ENCODE measurements at regions not wholly inside any gene's neighbourhood (a gene's known extent, or its start where the extent isn't known, plus 50 kb on each side); places are given as distances from the start of the nearest gene placed in this dataset.

DNA sequence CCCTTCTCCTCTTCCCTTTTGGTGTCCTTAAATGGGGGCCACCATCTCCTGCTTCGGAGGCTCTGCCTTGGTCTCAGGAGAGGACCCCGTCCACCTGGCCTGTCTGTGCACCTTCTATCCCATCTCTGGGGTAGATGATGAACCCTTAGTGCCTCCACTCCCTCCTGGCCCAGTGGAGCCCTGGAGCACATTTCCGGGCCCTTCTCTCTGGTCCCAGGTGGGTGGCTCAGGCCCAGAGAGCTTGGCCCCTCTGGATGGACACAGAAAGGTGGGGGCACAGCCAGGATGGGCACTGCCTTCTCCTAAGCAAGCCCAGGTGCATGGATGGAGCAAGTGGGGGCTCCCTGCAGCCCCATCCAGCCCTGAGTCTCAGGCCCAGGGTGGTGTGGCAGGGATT lies 121.4 kb upstream of the RET start:
- POLR2A ChIA-PET = no interaction called here
- CTCF ChIA-PET = no interaction called here
- DNase-seq (ENCODE audit: extremely low spot score) = no peak
- no peak for TF ChIP-seq SUZ12 (IDR thresholded peaks at IDR 0.05)
- no peak for TF ChIP-seq FOXK2 (IDR thresholded peaks at IDR 0.05)
- TF ChIP-seq ARNT (IDR thresholded peaks at IDR 0.05) = no peak
- no peak for TF ChIP-seq ELF4 (IDR thresholded peaks at IDR 0.05)
- TF ChIP-seq L3MBTL2 (conservative IDR thresholded peaks at IDR 0.05) = no peak
- no peak for TF ChIP-seq FOXA1 (IDR thresholded peaks at IDR 0.05)
- TF ChIP-seq CTBP1 (IDR thresholded peaks at IDR 0.05; ENCODE audit: borderline replicate concordance) = no peak

- CTCF ChIA-PET = no interaction called here
- TF ChIP-seq SP1 (IDR thresholded peaks at IDR 0.05) = no peak
- TF ChIP-seq NFRKB (IDR thresholded peaks at IDR 0.05) = no peak
- TF ChIP-seq ELF4 (IDR thresholded peaks at IDR 0.05) = no peak
- TF ChIP-seq FOXK2 (IDR thresholded peaks at IDR 0.05) = no peak
- no peak for TF ChIP-seq ARNT (IDR thresholded peaks at IDR 0.05)
- no peak for TF ChIP-seq CTBP1 (IDR thresholded peaks at IDR 0.05; ENCODE audit: borderline replicate concordance)
- no peak for TF ChIP-seq L3MBTL2 (conservative IDR thresholded peaks at IDR 0.05)
- no peak for TF ChIP-seq FOXM1 (IDR thresholded peaks at IDR 0.05; ENCODE audit: borderline replicate concordance)
- TF ChIP-seq LEF1 (IDR thresholded peaks at IDR 0.05; ENCODE audit: borderline replicate concordance) = no peak
- no peak for TF ChIP-seq HDGF (IDR thresholded peaks at IDR 0.05; ENCODE audit: borderline replicate concordance)
- TF ChIP-seq FOXA1 (IDR thresholded peaks at IDR 0.05) = no peak
- no peak for TF ChIP-seq SUZ12 (IDR thresholded peaks at IDR 0.05)
- TF ChIP-seq BHLHE40 (IDR thresholded peaks at IDR 0.05; ENCODE audit: borderline replicate concordance) = no peak
- TF ChIP-seq, protein P1, sequence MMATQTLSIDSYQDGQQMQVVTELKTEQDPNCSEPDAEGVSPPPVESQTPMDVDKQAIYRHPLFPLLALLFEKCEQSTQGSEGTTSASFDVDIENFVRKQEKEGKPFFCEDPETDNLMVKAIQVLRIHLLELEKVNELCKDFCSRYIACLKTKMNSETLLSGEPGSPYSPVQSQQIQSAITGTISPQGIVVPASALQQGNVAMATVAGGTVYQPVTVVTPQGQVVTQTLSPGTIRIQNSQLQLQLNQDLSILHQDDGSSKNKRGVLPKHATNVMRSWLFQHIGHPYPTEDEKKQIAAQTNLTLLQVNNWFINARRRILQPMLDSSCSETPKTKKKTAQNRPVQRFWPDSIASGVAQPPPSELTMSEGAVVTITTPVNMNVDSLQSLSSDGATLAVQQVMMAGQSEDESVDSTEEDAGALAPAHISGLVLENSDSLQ (IDR thresholded peaks at IDR 0.05) = no peak
- TF ChIP-seq TARDBP (IDR thresholded peaks at IDR 0.05) = no peak
- no peak for TF ChIP-seq ZNF384 (IDR thresholded peaks at IDR 0.05)
- POLR2A ChIA-PET = no interaction called here
- no peak for DNase-seq (ENCODE audit: extremely low spot score)
These were observed 120.8 kb upstream of the RET start for GRCh38 chr10:42956045-42956444.

DNA sequence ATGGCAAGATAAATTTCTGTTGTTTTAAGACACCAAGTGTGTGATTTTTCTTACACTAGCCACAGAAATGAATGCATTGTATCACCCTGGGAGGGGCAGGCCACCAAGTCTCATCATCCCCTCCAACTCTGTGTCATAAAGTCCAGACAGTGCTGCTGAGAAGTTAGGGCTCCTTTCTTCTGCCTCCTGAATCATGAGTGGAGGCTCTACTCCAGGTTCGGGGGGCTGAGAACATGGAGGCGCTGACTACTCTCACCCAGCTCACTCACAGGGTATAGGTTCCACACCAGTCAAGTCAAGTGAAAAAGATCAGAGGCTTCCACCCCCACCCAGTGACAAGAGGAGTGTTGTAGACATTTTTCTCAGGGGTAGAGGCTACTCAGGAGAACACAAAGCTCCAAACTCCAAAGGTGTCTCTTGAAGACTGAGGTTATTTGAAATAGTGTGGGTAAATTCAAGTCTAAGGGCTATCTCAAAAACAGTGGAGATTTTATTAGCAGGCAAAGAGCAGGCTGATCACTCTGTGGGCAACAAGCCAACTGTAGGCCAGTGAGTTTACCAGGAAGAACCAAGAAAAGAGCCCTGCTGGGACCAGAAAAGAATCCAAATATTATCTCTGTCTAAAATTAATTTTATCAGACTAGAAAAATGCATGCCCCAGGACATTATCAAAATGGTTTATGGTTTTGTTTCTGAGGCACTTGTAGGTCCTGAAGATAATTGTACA lies 118.6 kb upstream of the RET start:
- no peak for DNase-seq (ENCODE audit: extremely low spot score)
- TF ChIP-seq ARNT (IDR thresholded peaks at IDR 0.05) (no peak), TARDBP (IDR thresholded peaks at IDR 0.05) (no peak), SUZ12 (IDR thresholded peaks at IDR 0.05) (no peak), L3MBTL2 (conservative IDR thresholded peaks at IDR 0.05) (no peak), FOXA1 (IDR thresholded peaks at IDR 0.05) (no peak), FOXM1 (IDR thresholded peaks at IDR 0.05; ENCODE audit: borderline replicate concordance) (no peak), LEF1 (IDR thresholded peaks at IDR 0.05; ENCODE audit: borderline replicate concordance) (no peak), CTBP1 (IDR thresholded peaks at IDR 0.05; ENCODE audit: borderline replicate concordance) (no peak), BHLHE40 (IDR thresholded peaks at IDR 0.05; ENCODE audit: borderline replicate concordance) (no peak)
- ChIA-PET POLR2A (no interaction called here), CTCF (no interaction called here)

DNA sequence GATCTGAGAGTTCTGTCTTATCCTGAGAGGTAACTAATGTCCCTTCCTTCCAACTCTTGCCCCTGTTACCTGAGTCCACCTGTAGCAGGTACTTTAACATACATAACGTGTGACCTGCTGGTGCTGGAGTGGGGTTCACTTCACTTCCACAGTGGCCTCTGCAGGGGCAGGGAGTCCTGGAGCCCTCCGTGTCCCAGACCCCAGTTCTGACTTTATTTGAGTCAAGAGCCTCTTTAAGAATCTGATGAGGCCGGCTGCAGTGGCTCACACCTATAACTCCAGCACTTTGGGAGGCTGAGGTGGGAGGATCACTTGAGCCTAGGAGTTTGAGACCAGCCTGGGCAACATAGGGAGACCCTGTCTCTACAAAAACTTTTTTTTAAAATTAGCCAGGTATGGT lies 117.0 kb upstream of the RET start:
- no peak for DNase-seq (ENCODE audit: extremely low spot score)
- ChIA-PET CTCF (no interaction called here), POLR2A (no interaction called here)
- TF ChIP-seq, protein P1 (IDR thresholded peaks at IDR 0.05) = no peak
- TF ChIP-seq SUZ12 (IDR thresholded peaks at IDR 0.05) = no peak

GRCh38 chr10:42960491-42960990 lies 116.3 kb upstream of the RET start:
- ChIA-PET POLR2A (no interaction called here), CTCF (no interaction called here)
- DNase-seq (ENCODE audit: extremely low spot score) = no peak
- TF ChIP-seq FOXA1 (IDR thresholded peaks at IDR 0.05) (no peak), ZNF384 (IDR thresholded peaks at IDR 0.05) (no peak), ARNT (IDR thresholded peaks at IDR 0.05) (no peak), NFRKB (IDR thresholded peaks at IDR 0.05) (no peak), LEF1 (IDR thresholded peaks at IDR 0.05; ENCODE audit: borderline replicate concordance) (no peak), TARDBP (IDR thresholded peaks at IDR 0.05) (no peak), HDGF (IDR thresholded peaks at IDR 0.05; ENCODE audit: borderline replicate concordance) (no peak), SP1 (IDR thresholded peaks at IDR 0.05) (no peak), SUZ12 (IDR thresholded peaks at IDR 0.05) (no peak), ELF4 (IDR thresholded peaks at IDR 0.05) (no peak), FOXM1 (IDR thresholded peaks at IDR 0.05; ENCODE audit: borderline replicate concordance) (no peak), BHLHE40 (IDR thresholded peaks at IDR 0.05; ENCODE audit: borderline replicate concordance) (no peak), FOXK2 (IDR thresholded peaks at IDR 0.05) (no peak), CTBP1 (IDR thresholded peaks at IDR 0.05; ENCODE audit: borderline replicate concordance) (no peak), L3MBTL2 (conservative IDR thresholded peaks at IDR 0.05) (no peak)
- TF ChIP-seq, protein P1 (IDR thresholded peaks at IDR 0.05) = no peak

- CTCF ChIA-PET = no interaction called here
- DNase-seq (ENCODE audit: extremely low spot score) = no peak
- POLR2A ChIA-PET = no interaction called here
- TF ChIP-seq ZNF384 (IDR thresholded peaks at IDR 0.05) (no peak), ELF4 (IDR thresholded peaks at IDR 0.05) (no peak), SUZ12 (IDR thresholded peaks at IDR 0.05) (no peak), L3MBTL2 (conservative IDR thresholded peaks at IDR 0.05) (no peak), NFRKB (IDR thresholded peaks at IDR 0.05) (no peak)
- TF ChIP-seq, protein P1 (IDR thresholded peaks at IDR 0.05) = no peak
These were observed 115.7 kb upstream of the RET start for GRCh38 chr10:42960991-42961795.

Measured in HEK293T (cell line).